H1 (cell line): ENCODE measurements at regions not wholly inside any gene's neighbourhood (a gene's known extent, or its start where the extent isn't known, plus 50 kb on each side); places are given as distances from the start of the nearest gene placed in this dataset.

Experiments used
- CTCF ChIA-PET: fragments of 300-600 bp; sonication (Branson Sonifier 250); formaldehyde crosslinking; loops from one replicate; lab custom pipeline; 2021; ENCODE audit not compliant: partially characterized antibody; lab: Charles Lee
- POLR2A ChIA-PET: fragments of 300-600 bp; sonication (Branson Sonifier 250); formaldehyde crosslinking; loops from one replicate; lab custom pipeline; 2021; ENCODE audit warnings: inconsistent platforms; ENCODE audit not compliant: partially characterized antibody; lab: Charles Lee
- DNase-seq, 2 experiments: peaks; one replicate each; pipeline versions ENCODE4 v3.0.0 to v3.0.0-alpha.2; 2010 to 2022; ENCODE audit warnings: low spot score in 2 of 2, low read depth in 1 of 2, mixed read lengths in 1 of 2
- FAIRE-seq: peaks from 2 replicates; lab custom pipeline; 2011; peaks lifted over from hg19 to GRCh38; lab: Jason Lieb, UNC
- H2AFZ ChIP-seq: 2 replicates; pipeline ENCODE4 v1.8.1; 2012; ENCODE audit warnings: low read length, inconsistent platforms
- H2AK5ac ChIP-seq: 2 replicates; pipeline ENCODE4 v1.6.1; 2013; ENCODE audit warnings: low read depth, low read length
- H2BK120ac ChIP-seq: replicated peaks from 2 replicates; pipeline ENCODE3; 2013; ENCODE audit warnings: low read depth, low read length, inconsistent platforms
- H2BK12ac ChIP-seq: 2 replicates; pipeline ENCODE4 v1.6.1; 2013; ENCODE audit warnings: low read depth, low read length
- H2BK15ac ChIP-seq: 2 replicates; pipeline ENCODE4 v1.6.1; 2013; ENCODE audit warnings: low read length
- H2BK20ac ChIP-seq: 2 replicates; pipeline ENCODE4 v1.6.1; 2013; ENCODE audit warnings: low read length
- H2BK5ac ChIP-seq: 2 replicates; pipeline ENCODE4 v1.6.1; 2013; ENCODE audit warnings: low read depth, low read length
- H3K14ac ChIP-seq: 2 replicates; pipeline ENCODE4 v1.6.1; 2013; ENCODE audit warnings: inconsistent platforms; ENCODE audit not compliant: insufficient read length
- H3K18ac ChIP-seq: 2 replicates; pipeline ENCODE4 v1.6.1; 2013; ENCODE audit warnings: low read length; ENCODE audit errors: extremely low read depth
- H3K23ac ChIP-seq: 2 replicates; pipeline ENCODE4 v1.6.1; 2013; ENCODE audit warnings: inconsistent platforms; ENCODE audit not compliant: insufficient read length
- H3K23me2 ChIP-seq: 2 replicates; pipeline ENCODE4 v1.6.1; 2013; ENCODE audit warnings: low read depth, low read length
- H3K27ac ChIP-seq: 2 replicates; pipeline ENCODE4 v1.6.1; 2011; ENCODE audit warnings: low read depth, low read length, inconsistent platforms
- H3K27me3 ChIP-seq, 4 experiments: replicated peaks in 1 of 4; 1 replicate in 1 of 4; 2 replicates in 3 of 4; pipeline versions ENCODE4 v1.6.1 to v1.8.1; 2011 to 2013; ENCODE audit warnings: low read length in 3 of 4, mild to moderate bottlenecking in 3 of 4, inconsistent platforms in 2 of 4, mixed read lengths in 2 of 4, moderate library complexity in 1 of 4; ENCODE audit not compliant: control insufficient read depth in 3 of 4, insufficient read depth in 3 of 4; ENCODE audit errors: extremely low read depth in 1 of 4
- H3K36me3 ChIP-seq, 4 experiments: 2 replicates each; pipeline versions ENCODE4 v1.6.1 to v1.8.1; 2011 to 2013; ENCODE audit warnings: mild to moderate bottlenecking in 4 of 4, low read length in 3 of 4, moderate library complexity in 2 of 4, control low read depth in 1 of 4, inconsistent platforms in 1 of 4; ENCODE audit not compliant: insufficient read depth in 4 of 4, control insufficient read depth in 2 of 4
- H3K4ac ChIP-seq: replicated peaks from 2 replicates; pipeline ENCODE3; 2013; ENCODE audit warnings: low read length, low read depth, mixed read lengths, inconsistent platforms; ENCODE audit not compliant: insufficient read length
- H3K4me1 ChIP-seq, 4 experiments: replicated peaks in 1 of 4; 1 replicate in 1 of 4; 2 replicates in 3 of 4; pipeline versions ENCODE4 v1.6.1 to v1.8.1; 2011 to 2013; ENCODE audit warnings: low read length in 3 of 4, inconsistent platforms in 2 of 4, mixed read lengths in 1 of 4; ENCODE audit not compliant: insufficient read depth in 4 of 4, control insufficient read depth in 3 of 4
- H3K4me2 ChIP-seq, 2 experiments: 2 replicates each; pipeline versions ENCODE4 v1.6.1 to v1.8.1; 2011 to 2013; ENCODE audit warnings: low read depth in 2 of 2, low read length in 2 of 2, control low read depth in 1 of 2, inconsistent platforms in 1 of 2, mild to moderate bottlenecking in 1 of 2; ENCODE audit not compliant: insufficient read depth in 1 of 2
- H3K4me3 ChIP-seq, 4 experiments: fragments of 200-600, 300-600 bp in 1 of 4; sonication (generic), shearing (Covaris generic), sonication (Bioruptor Twin) in 1 of 4; 2 replicates each; pipeline versions ENCODE4 v1.5.1 to v1.8.1; 2011 to 2016; ENCODE audit warnings: low read length in 4 of 4, low read depth in 3 of 4, control low read depth in 2 of 4, inconsistent platforms in 2 of 4, mild to moderate bottlenecking in 2 of 4, mixed read lengths in 1 of 4, moderate library complexity in 1 of 4; ENCODE audit not compliant: insufficient read depth in 2 of 4; ENCODE audit errors: extremely low read depth in 1 of 4
- H3K56ac ChIP-seq: replicated peaks from 2 replicates; pipeline ENCODE3; 2013; ENCODE audit warnings: low read depth, mild to moderate bottlenecking, mixed read lengths, low read length, inconsistent platforms; ENCODE audit not compliant: insufficient read length
- H3K79me1 ChIP-seq: 2 replicates; pipeline ENCODE4 v1.6.1; 2013; ENCODE audit warnings: low read depth, low read length, control low read depth
- H3K79me2 ChIP-seq, 2 experiments: 2 replicates each; pipeline versions ENCODE4 v1.6.1 to v1.8.1; 2012 to 2013; ENCODE audit warnings: low read length in 2 of 2, mild to moderate bottlenecking in 2 of 2, inconsistent platforms in 1 of 2; ENCODE audit not compliant: insufficient read depth in 2 of 2, control insufficient read depth in 1 of 2
- H3K9ac ChIP-seq, 4 experiments: replicated peaks in 1 of 4; 1 replicate in 1 of 4; 2 replicates in 3 of 4; pipeline versions ENCODE4 v1.6.1 to v1.8.1; 2011 to 2013; ENCODE audit warnings: low read depth in 3 of 4, low read length in 3 of 4, control low read depth in 2 of 4, mild to moderate bottlenecking in 2 of 4, moderate library complexity in 2 of 4, inconsistent platforms in 1 of 4; ENCODE audit errors: extremely low read depth in 1 of 4
- H3K9me3 ChIP-seq, 2 experiments: 2 replicates each; pipeline versions ENCODE4 v1.6.1 to v1.8.1; 2012 to 2013; ENCODE audit warnings: mild to moderate bottlenecking in 2 of 2, moderate library complexity in 2 of 2, control low read depth in 1 of 2, inconsistent platforms in 1 of 2, low read depth in 1 of 2, low read length in 1 of 2, mixed read lengths in 1 of 2; ENCODE audit not compliant: insufficient read depth in 2 of 2
- H4K20me1 ChIP-seq, 2 experiments: replicated peaks in 1 of 2; 2 replicates each; pipeline versions ENCODE3 to v1.8.1; 2011 to 2013; ENCODE audit warnings: inconsistent platforms in 2 of 2, low read length in 2 of 2, mild to moderate bottlenecking in 1 of 2; ENCODE audit not compliant: insufficient read depth in 2 of 2, control insufficient read depth in 1 of 2
- H4K5ac ChIP-seq: 2 replicates; pipeline ENCODE4 v1.6.1; 2013; ENCODE audit warnings: low read length, low read depth, mixed read lengths, inconsistent platforms; ENCODE audit not compliant: insufficient read length
- H4K8ac ChIP-seq: 2 replicates; pipeline ENCODE4 v1.8.0; 2013; ENCODE audit warnings: mild to moderate bottlenecking, moderate library complexity, low read length, inconsistent platforms; ENCODE audit not compliant: insufficient read depth; ENCODE audit errors: extremely low read depth
- H4K91ac ChIP-seq: replicated peaks from 2 replicates; pipeline ENCODE3; 2013; ENCODE audit warnings: low read length, mixed read lengths, inconsistent platforms; ENCODE audit not compliant: insufficient read length
- SUZ12 ChIP-seq: fragments of 200-600 bp; sonication (generic); IDR thresholded peaks from 2 replicates; pipeline ENCODE4 v1.6.1; 2012; ENCODE audit warnings: mild to moderate bottlenecking, inconsistent platforms, low read length, moderate library complexity, mixed read lengths
- WGBS, 2 experiments: shearing (Covaris generic) in 1 of 2; methylation state at CpG; one replicate each; pipeline versions ENCODE4 v1.1.6 to v1.1.7; 2013 to 2015; ENCODE audit warnings: low lambda C conversion rate in 2 of 2, mixed read lengths in 2 of 2, inconsistent platforms in 1 of 2, low coverage in 1 of 2, missing lambda C conversion rate in 1 of 2; ENCODE audit not compliant: insufficient replicate concordance in 2 of 2, insufficient coverage in 1 of 2, insufficient read length in 1 of 2; ENCODE audit errors: extremely low coverage in 1 of 2, missing lambda C conversion rate in 1 of 2; 5-methylcytosine and 5-hydroxymethylcytosine counted together

GRCh38 chr17:22506231-22506630 is 813.9 kb downstream of the KCNJ18 start:
- no peak for FAIRE-seq
- H4K20me1 ChIP-seq: no peaks in the 10 kb centered on the region
- POLR2A ChIA-PET: no interaction called here

More at GRCh38 chr17:22506231-22506630, 813.9 kb downstream of the KCNJ18 start:
- no peak for DNase-seq
- CTCF ChIA-PET: no interaction called here
- H3K9ac ChIP-seq: no peak overlapping the region
- no peak overlapping the region for H2BK120ac ChIP-seq
- H3K4me1 ChIP-seq: no peaks in the 10 kb centered on the region
- no peaks in the 10 kb centered on the region for H3K23me2 ChIP-seq
- H2BK5ac ChIP-seq: no peak overlapping the region
- no peak overlapping the region for H3K56ac ChIP-seq
- no peak overlapping the region for H4K91ac ChIP-seq
- no peak overlapping the region for H2BK12ac ChIP-seq
- no peak overlapping the region for H3K14ac ChIP-seq
- H4K8ac ChIP-seq: no peak overlapping the region
- no peak overlapping the region for H2BK20ac ChIP-seq
- H4K5ac ChIP-seq: no peak overlapping the region
- no peak overlapping the region for H3K18ac ChIP-seq
- H2BK15ac ChIP-seq: no peak overlapping the region
- H3K9me3 ChIP-seq: peaks cover 58 to 80% of the 10 kb centered on the region in 2 experiments
- H3K79me1 ChIP-seq: no peaks in the 10 kb centered on the region
- no peak overlapping the region for H3K4ac ChIP-seq
- H3K27ac ChIP-seq: no peak overlapping the region
- H3K23ac ChIP-seq: no peak overlapping the region
- 89% methylated on average over 19 of the region's 23 CpGs; no CpG with 5 or more reads in 1 of the 2 experiments for WGBS, 2 experiments
- no peaks in the 10 kb centered on the region for H3K27me3 ChIP-seq
- no peak overlapping the region for H3K4me3 ChIP-seq
- no peak overlapping the region for H2AK5ac ChIP-seq
- TF ChIP-seq SUZ12: no peak
- TF ChIP-seq, all 59 proteins: peak for 0
- Histone ChIP-seq H3K79me2 (no peaks in the 10 kb centered on the region), H2AFZ (no peak overlapping the region), H3K36me3 (no peaks in the 10 kb centered on the region; a peak in 1 of 8 replicates), H3K4me2 (no peak overlapping the region)
